K562 (cell line): ENCODE measurements at regions not wholly inside any gene's neighbourhood (a gene's known extent, or its start where the extent isn't known, plus 50 kb on each side); places are given as distances from the start of the nearest gene placed in this dataset.

ENCODE experiments used
- ATAC-seq: fragments of 200-7000 bp; cut with Tn5 transposase; 3 replicates; pipeline ENCODE4 v1.9.1; 2020; ENCODE audit warnings: moderate library complexity
- BruUV-seq: library from RNA; stranded (reverse); fragments of 400-500 nt; replicated peaks from 2 replicates; lab custom pipeline; 2021; lab: Mats Ljungman, UMichigan
- CTCF ChIA-PET: fragments of 300-600 bp; formaldehyde crosslinking; extraction: SDS; loops from one replicate; lab custom pipeline; 2021; ENCODE audit warnings: low intra/inter-chr PET ratio; lab: Yijun Ruan, JAX
- POLR2A ChIA-PET: fragments of 300-600, 350-650 bp; sonication (Branson Sonifier 250); formaldehyde crosslinking; extraction: SDS; loops from one replicate; lab custom pipeline; 2021; ENCODE audit warnings: antibody characterized with exemption, inconsistent platforms; lab: Yijun Ruan, JAX
- DNase-seq, 4 experiments: peaks; one replicate each; pipeline versions ENCODE4 v3.0.0 to v3.0.0-alpha.2; 2011 to 2018; ENCODE audit warnings: low spot score in 3 of 4, mixed read lengths in 3 of 4; ENCODE audit errors: extremely low read depth in 1 of 4
- FAIRE-seq: peaks from 2 replicates; lab custom pipeline; 2011; peaks lifted over from hg19 to GRCh38; lab: Jason Lieb, UNC
- H2AFZ ChIP-seq: 2 replicates; pipeline ENCODE4 v1.6.0; 2011; ENCODE audit warnings: low read depth, low read length, control low read depth, inconsistent platforms
- H3K27ac ChIP-seq: fragments of 200-600 bp; 3 replicates; pipeline ENCODE4 v1.8.0; 2011; ENCODE audit warnings: low read depth, mild to moderate bottlenecking, control low read depth, inconsistent platforms, low read length, moderate library complexity, mixed read lengths; ENCODE audit errors: extremely low read depth
- H3K27me3 ChIP-seq, 2 experiments: fragments of 300-600 bp in 1 of 2; 2 replicates in 1 of 2; 3 replicates in 1 of 2; pipeline versions ENCODE4 v1.6.0 to v1.8.0; 2011; ENCODE audit warnings: inconsistent platforms in 2 of 2, low read length in 2 of 2, mild to moderate bottlenecking in 1 of 2, mixed read lengths in 1 of 2, moderate library complexity in 1 of 2; ENCODE audit not compliant: control insufficient read depth in 2 of 2, insufficient read depth in 2 of 2
- H3K36me3 ChIP-seq: fragments of 300-600 bp; 3 replicates; pipeline ENCODE4 v1.8.0; 2011; ENCODE audit warnings: mild to moderate bottlenecking, low read length, inconsistent platforms; ENCODE audit not compliant: control insufficient read depth, insufficient read depth
- H3K4me1 ChIP-seq, 2 experiments: fragments of 200-600 bp in 1 of 2; replicated peaks in 1 of 2; 2 replicates in 1 of 2; 3 replicates in 1 of 2; pipeline versions ENCODE4 v1.5.1 to v1.8.0; 2011; ENCODE audit warnings: inconsistent platforms in 2 of 2, low read length in 2 of 2, mild to moderate bottlenecking in 1 of 2, mixed read lengths in 1 of 2, moderate library complexity in 1 of 2; ENCODE audit not compliant: control insufficient read depth in 2 of 2, insufficient read depth in 2 of 2
- H3K4me2 ChIP-seq: 2 replicates; pipeline ENCODE4 v1.6.1; 2011; ENCODE audit warnings: low read length, control low read depth, inconsistent platforms, mixed read lengths; ENCODE audit not compliant: insufficient read depth
- H3K4me3 ChIP-seq: fragments of 200-600 bp; sonication (generic), shearing (Covaris generic); 2 replicates; pipeline ENCODE4 v1.5.1; 2016; ENCODE audit warnings: control low read depth, inconsistent platforms
- H3K79me2 ChIP-seq: fragments of 200-600 bp; 3 replicates; pipeline ENCODE4 v1.8.0; 2011; ENCODE audit warnings: low read length, inconsistent platforms; ENCODE audit not compliant: control insufficient read depth, insufficient read depth
- H3K9ac ChIP-seq, 2 experiments: 2 replicates each; pipeline versions ENCODE4 v1.6.0 to v1.6.1; 2011; ENCODE audit warnings: low read depth in 2 of 2, low read length in 2 of 2, control low read depth in 1 of 2, inconsistent platforms in 1 of 2, mild to moderate bottlenecking in 1 of 2, mixed read lengths in 1 of 2; ENCODE audit not compliant: insufficient read depth in 1 of 2
- H3K9me1 ChIP-seq: one replicate; pipeline ENCODE4 v1.6.0; 2011; ENCODE audit warnings: inconsistent platforms, mild to moderate bottlenecking, low read length, moderate library complexity; ENCODE audit not compliant: control insufficient read depth, insufficient read depth
- H3K9me3 ChIP-seq: replicated peaks from 2 replicates; pipeline ENCODE4 v1.5.1; 2011; ENCODE audit warnings: low read depth, low read length, inconsistent platforms; ENCODE audit not compliant: control insufficient read depth, insufficient read depth
- H4K20me1 ChIP-seq: replicated peaks from 2 replicates; pipeline ENCODE4 v1.6.1; 2011; ENCODE audit warnings: low read length, inconsistent platforms, mixed read lengths; ENCODE audit not compliant: control insufficient read depth, insufficient read depth
- E2F1 ChIP-seq: sonication (generic); formaldehyde crosslinking; IDR thresholded peaks from 2 replicates; pipeline ENCODE4 v1.8.1; 2023; ENCODE audit warnings: mild to moderate bottlenecking, missing genetic modification reagents, moderate library complexity
- HMG20B ChIP-seq: fragments of 250-450 bp; sonication (Bioruptor Pico); IDR thresholded peaks from 2 replicates; pipeline ENCODE4 v1.5.0; 2021; ENCODE audit warnings: mild to moderate bottlenecking
- NELFE ChIP-seq: IDR thresholded peaks from 2 replicates; pipeline ENCODE4 v1.6.1; 2011; ENCODE audit warnings: mild to moderate bottlenecking; ENCODE audit not compliant: insufficient read depth, insufficient read length
- NFXL1 ChIP-seq: fragments of 450-650 bp; formaldehyde crosslinking; IDR thresholded peaks from 2 replicates; pipeline ENCODE4 v1.4.0; 2021; ENCODE audit warnings: mild to moderate bottlenecking
- SP1 ChIP-seq: sonication (generic); formaldehyde crosslinking; IDR thresholded peaks from 2 replicates; pipeline ENCODE4 v1.8.1; 2022; ENCODE audit warnings: mild to moderate bottlenecking, missing genetic modification reagents
- SRSF3 ChIP-seq: fragments of 200-400 bp; formaldehyde crosslinking; IDR thresholded peaks from 2 replicates; pipeline ENCODE4 v1.6.1; 2016; ENCODE audit warnings: mild to moderate bottlenecking, low read length, moderate library complexity; ENCODE audit not compliant: insufficient read depth
- ZBTB43 ChIP-seq: sonication (generic); formaldehyde crosslinking; IDR thresholded peaks from 2 replicates; pipeline ENCODE4 v1.8.0; 2023; ENCODE audit warnings: mild to moderate bottlenecking, missing genetic modification reagents
- ZC3H11A ChIP-seq: IDR thresholded peaks from 2 replicates; pipeline ENCODE4 v1.6.1; 2012; ENCODE audit warnings: low read depth, low read length, improper control_type of control experiment
- ZNF140 ChIP-seq: fragments of 250-450 bp; sonication (Bioruptor Pico); IDR thresholded peaks from 2 replicates; pipeline ENCODE4 v1.8.0; 2021; ENCODE audit warnings: moderate library complexity, mild to moderate bottlenecking, inconsistent platforms
- ZNF263 ChIP-seq: sonication (generic); formaldehyde crosslinking; IDR thresholded peaks from 2 replicates; pipeline ENCODE4 v1.8.0; 2022; ENCODE audit warnings: mild to moderate bottlenecking, missing genetic modification reagents, borderline replicate concordance
- ZNF431 ChIP-seq: sonication (generic); formaldehyde crosslinking; IDR thresholded peaks from 2 replicates; pipeline ENCODE4 v1.8.0; 2022; ENCODE audit warnings: mild to moderate bottlenecking, missing genetic modification reagents
- WGBS: fragments of 100-300 bp; shearing (Covaris generic); methylation state at CpG from one replicate; pipeline ENCODE4 v1.1.6; 2016; ENCODE audit warnings: low coverage, mixed read lengths; ENCODE audit not compliant: insufficient coverage; ENCODE audit errors: missing lambda C conversion rate; 5-methylcytosine and 5-hydroxymethylcytosine counted together
- in situ Hi-C: fragments of 300-500 bp; cut with MboI; formaldehyde crosslinking; loops from 4 replicates; pipeline ENCODE4 v1.15.0; 2018; ENCODE audit warnings: inconsistent platforms, mixed read lengths
- intact Hi-C: fragments of 100-400 bp; cut with micrococcal nuclease; formaldehyde crosslinking; loops from 2 replicates; pipeline ENCODE4 v1.14.2; 2022

GRCh38 chr2:228777855-228778355, 493.2 kb downstream of the PID1 start:
- ChIA-PET CTCF (no interaction called here), POLR2A (no interaction called here)
- no TSS peak for BruUV-seq
- Histone ChIP-seq H3K4me2 (no peak overlapping the region), H3K9me3 (no peaks in the 10 kb centered on the region), H3K27ac (no peak overlapping the region), H4K20me1 (no peaks in the 10 kb centered on the region), H3K79me2 (no peaks in the 10 kb centered on the region), H3K9me1 (no peaks in the 10 kb centered on the region), H3K36me3 (no peaks in the 10 kb centered on the region), H3K4me3 (no peak overlapping the region), H3K4me1 (no peaks in the 10 kb centered on the region), H2AFZ (no peak overlapping the region), H3K9ac (no peak overlapping the region), H3K27me3 (no peaks in the 10 kb centered on the region)
- 1% methylated on average over 5 of the region's 5 CpGs for WGBS
- no peak for ATAC-seq
- TF ChIP-seq ZBTB43 (CRISPR knock-in tag) (no peak), SRSF3 (no peak), NELFE (no peak), ZNF140 (CRISPR knock-in tag) (no peak), HMG20B (no peak), NFXL1 (CRISPR knock-in tag) (no peak), ZNF431 (no peak), ZNF263 (CRISPR knock-in tag) (no peak), ZC3H11A (no peak), SP1 (CRISPR knock-in tag) (no peak), E2F1 (CRISPR knock-in tag) (no peak)
- intact Hi-C loops = no loop called here
- no peak for FAIRE-seq
- in situ Hi-C loops = no loop called here
- no peak for DNase-seq
